ENCODE measurements at regions not wholly inside any gene's neighbourhood (a gene's known extent, or its start where the extent isn't known, plus 50 kb on each side); places are given as distances from the start of the nearest gene placed in this dataset.

- TF ChIP-seq RAD21 (IDR thresholded peaks at IDR 0.05; ENCODE audit: low read length): no peak
- TF ChIP-seq REST (IDR thresholded peaks at IDR 0.05; ENCODE audit: low read depth, low read length): no peak
- no peak for TF ChIP-seq EP300 (IDR thresholded peaks at IDR 0.05; ENCODE audit: borderline replicate concordance in 1 of 2, low read depth in 1 of 2, low read length in 1 of 2)
- TF ChIP-seq FOSL2 (IDR thresholded peaks at IDR 0.05; ENCODE audit: borderline replicate concordance, low read depth): no peak
- no peak for TF ChIP-seq USF2 (IDR thresholded peaks at IDR 0.05; ENCODE audit: borderline replicate concordance, low read depth, low read length)
- TF ChIP-seq CHD2 (IDR thresholded peaks at IDR 0.05; ENCODE audit: low read length, partially characterized antibody): no peak
Measured at GRCh38 chr3:44041726-44042125, 200.0 kb upstream of the TOPAZ1 start (continued).

- no peak for DNase-seq
- peaks cover 8% of the 10 kb centered on the region; the same call in 1 of the 2 replicates for H3K79me2 ChIP-seq (ENCODE audit: insufficient read depth)
- H3K9me2 ChIP-seq: no peaks in the 10 kb centered on the region
- no peak overlapping the region for H3K4me3 ChIP-seq (ENCODE audit: low read depth in 2 of 2, low read length in 1 of 2)
- no peaks in the 10 kb centered on the region for H3K9me3 ChIP-seq
- H3K27me3 ChIP-seq (ENCODE audit: insufficient read depth): no peaks in the 10 kb centered on the region
- no peak overlapping the region for H3K27ac ChIP-seq (ENCODE audit: low read depth in 2 of 2, low read length in 1 of 2)
- H3K4me2 ChIP-seq: no peak overlapping the region
- peaks cover 4 to 10% of the 10 kb centered on the region in 2 experiments; a peak in 2 of 4 replicates for H3K4me1 ChIP-seq (ENCODE audit: control insufficient read depth in 1 of 2, insufficient read depth in 2 of 2, low read depth in 1 of 2, low read length in 1 of 2)
- no peak overlapping the region for H2AFZ ChIP-seq (ENCODE audit: low read depth)
- H3F3A ChIP-seq (replicated peaks; ENCODE audit: insufficient read depth): no peaks in the 10 kb centered on the region
- H3K36me3 ChIP-seq (replicated peaks in 1 of 2; ENCODE audit: control insufficient read depth in 1 of 2, insufficient read depth in 2 of 2, low read length in 1 of 2): peaks cover 0 to 6% of the 10 kb centered on the region in 2 experiments
- no peaks in the 10 kb centered on the region for H4K20me1 ChIP-seq (ENCODE audit: insufficient read depth)
- ChIA-PET POLR2A (no interaction called here), CTCF (interaction anchor here (1.1 kb wide), 1 partner anchor 19 kb away, joined by 3 read pairs; no protein-coding TSS in a partner anchor)
- no peak overlapping the region for H3K9ac ChIP-seq
- WGBS (ENCODE audit: low lambda C conversion rate): 79% methylated on average over 4 of the region's 4 CpGs
- TF ChIP-seq RFX5 (IDR thresholded peaks at IDR 0.05; ENCODE audit: low read length) (no peak), YY1 (IDR thresholded peaks at IDR 0.05; ENCODE audit: low read depth) (no peak), NRF1 (IDR thresholded peaks at IDR 0.05; ENCODE audit: low read depth, low read length) (no peak), MAX (IDR thresholded peaks at IDR 0.05; ENCODE audit: low read depth) (no peak), MEF2A (IDR thresholded peaks at IDR 0.05; ENCODE audit: borderline replicate concordance, low read depth) (no peak), GATA2 (CRISPR knock-in tag; IDR thresholded peaks at IDR 0.05) (no peak), ELF1 (IDR thresholded peaks at IDR 0.05) (no peak), RXRA (IDR thresholded peaks at IDR 0.05; ENCODE audit: borderline replicate concordance, low read depth) (no peak), MXI1 (IDR thresholded peaks at IDR 0.05; ENCODE audit: low read depth, low read length) (no peak), REST (IDR thresholded peaks at IDR 0.05; ENCODE audit: low read depth, low read length) (no peak), USF1 (IDR thresholded peaks at IDR 0.05; ENCODE audit: borderline replicate concordance, low read depth) (no peak), GABPA (IDR thresholded peaks at IDR 0.05; ENCODE audit: low read depth) (no peak), RCOR1 (IDR thresholded peaks at IDR 0.05; ENCODE audit: low read length) (no peak), FOXJ3 (CRISPR knock-in tag; IDR thresholded peaks at IDR 0.05) (no peak), NFIC (IDR thresholded peaks at IDR 0.05; ENCODE audit: borderline replicate concordance) (no peak)
Measured at GRCh38 chr3:44042772-44043171, 198.9 kb upstream of the TOPAZ1 start.
